ENCODE measurements at regions not wholly inside any gene's neighbourhood (a gene's known extent, or its start where the extent isn't known, plus 50 kb on each side); places are given as distances from the start of the nearest gene placed in this dataset.

DNA sequence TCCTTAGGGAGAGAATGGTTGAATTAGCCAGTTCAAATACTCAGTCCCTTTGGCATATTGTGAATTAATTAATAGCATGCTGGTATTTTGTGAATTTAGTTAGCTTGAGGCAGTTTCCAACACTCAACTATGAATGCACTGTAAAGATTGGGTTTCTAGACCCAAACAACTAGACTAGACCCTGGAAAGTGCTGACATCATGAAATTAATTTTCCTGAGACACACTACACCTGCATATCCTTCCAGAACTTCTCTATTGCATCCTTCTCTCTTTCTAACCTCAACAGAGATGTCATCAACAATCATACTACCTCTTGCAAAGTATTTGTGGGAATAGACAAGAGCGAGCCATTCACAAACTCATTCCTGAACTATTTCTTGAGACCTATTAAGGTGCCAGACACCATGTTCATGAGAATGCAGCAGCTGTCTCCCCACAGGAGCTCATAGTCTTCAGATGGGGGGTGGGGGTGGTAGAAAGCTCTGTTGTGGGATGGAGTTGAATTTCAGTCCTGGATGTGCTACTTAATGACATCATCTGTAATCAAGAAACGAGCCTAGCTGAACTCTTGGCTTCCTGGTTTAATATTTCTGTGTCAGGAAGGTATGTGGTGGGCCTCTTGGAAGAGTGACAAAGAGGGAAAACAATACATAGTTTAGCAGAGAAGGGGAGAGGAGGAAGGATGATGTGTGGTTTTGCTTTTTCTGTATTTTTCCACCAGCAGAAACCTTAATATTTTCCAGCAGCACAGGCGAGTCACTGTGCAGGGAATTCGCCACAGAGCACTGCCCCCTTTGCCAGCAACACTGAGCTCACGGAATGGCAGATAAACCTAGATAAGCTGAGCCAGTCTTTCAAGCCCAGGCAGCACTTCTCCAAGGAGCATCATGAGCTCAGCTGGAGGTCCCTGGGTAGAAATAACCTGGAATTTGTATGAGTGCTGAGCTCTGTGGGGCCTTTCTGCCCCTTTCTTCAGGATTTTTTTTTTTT lies 53.1 kb upstream of the CYSLTR2 start:
- H3K23ac ChIP-seq (ENCODE audit: low read depth, low read length, poor library complexity), result no peak overlapping the region
- H2BK12ac ChIP-seq (ENCODE audit: low read length), result no peak overlapping the region
- H3K27me3 ChIP-seq (ENCODE audit: control insufficient read depth in 3 of 3, insufficient read depth in 3 of 3, low read depth in 1 of 3, low read length in 3 of 3), result no peaks in the 10 kb centered on the region
- no peak overlapping the region for H3K4me3 ChIP-seq (ENCODE audit: low read length in 2 of 2)
- H2AFZ ChIP-seq (ENCODE audit: low read length), result no peak overlapping the region
- H4K8ac ChIP-seq (ENCODE audit: low read depth, low read length), result no peak overlapping the region
- peaks cover 0 to 4% of the 10 kb centered on the region in 2 donors for H3K4me1 ChIP-seq (ENCODE audit: control insufficient read depth in 2 of 2, insufficient read depth in 1 of 2, low read depth in 1 of 2, low read length in 2 of 2)
- no peak overlapping the region for H3K27ac ChIP-seq (replicated peaks; ENCODE audit: low read length)
- H3K79me1 ChIP-seq (ENCODE audit: low read depth, low read length), result no peaks in the 10 kb centered on the region
- H3K9me3 ChIP-seq (replicated peaks in 1 of 2; ENCODE audit: control insufficient read depth in 2 of 2, insufficient read depth in 1 of 2, low read depth in 1 of 2, low read length in 2 of 2), result peaks cover 0 to 5% of the 10 kb centered on the region in 2 donors
- H3K14ac ChIP-seq (ENCODE audit: low read length), result no peak overlapping the region
- no peak overlapping the region for H2BK120ac ChIP-seq (ENCODE audit: low read depth, low read length)
- no CpG with 5 or more reads among the region's 5 CpGs for WGBS, 2 donors (ENCODE audit: extremely low coverage in 2 of 2, insufficient read length in 2 of 2, insufficient replicate concordance in 1 of 2)
- no peak overlapping the region for H2AK5ac ChIP-seq (ENCODE audit: low read depth, low read length)
- no peak overlapping the region for H2BK5ac ChIP-seq (ENCODE audit: low read length)
- H2BK15ac ChIP-seq (ENCODE audit: low read length), result no peak overlapping the region
- no peak overlapping the region for H3K4me2 ChIP-seq (ENCODE audit: insufficient read depth, low read length, poor library complexity, severe bottlenecking)
- no peak for DNase-seq (ENCODE audit: low spot score)
- no peak overlapping the region for H3K9ac ChIP-seq (ENCODE audit: low read depth, low read length, poor library complexity)
- H3K36me3 ChIP-seq (replicated peaks in 1 of 2; ENCODE audit: control insufficient read depth in 2 of 2, insufficient read depth in 2 of 2, low read length in 2 of 2), result no peaks in the 10 kb centered on the region
- no peak overlapping the region for H3K18ac ChIP-seq (ENCODE audit: low read length)
- no peak overlapping the region for H4K91ac ChIP-seq (ENCODE audit: low read depth, low read length, poor library complexity)
- no peak overlapping the region for H3K4ac ChIP-seq (ENCODE audit: low read length)

DNA sequence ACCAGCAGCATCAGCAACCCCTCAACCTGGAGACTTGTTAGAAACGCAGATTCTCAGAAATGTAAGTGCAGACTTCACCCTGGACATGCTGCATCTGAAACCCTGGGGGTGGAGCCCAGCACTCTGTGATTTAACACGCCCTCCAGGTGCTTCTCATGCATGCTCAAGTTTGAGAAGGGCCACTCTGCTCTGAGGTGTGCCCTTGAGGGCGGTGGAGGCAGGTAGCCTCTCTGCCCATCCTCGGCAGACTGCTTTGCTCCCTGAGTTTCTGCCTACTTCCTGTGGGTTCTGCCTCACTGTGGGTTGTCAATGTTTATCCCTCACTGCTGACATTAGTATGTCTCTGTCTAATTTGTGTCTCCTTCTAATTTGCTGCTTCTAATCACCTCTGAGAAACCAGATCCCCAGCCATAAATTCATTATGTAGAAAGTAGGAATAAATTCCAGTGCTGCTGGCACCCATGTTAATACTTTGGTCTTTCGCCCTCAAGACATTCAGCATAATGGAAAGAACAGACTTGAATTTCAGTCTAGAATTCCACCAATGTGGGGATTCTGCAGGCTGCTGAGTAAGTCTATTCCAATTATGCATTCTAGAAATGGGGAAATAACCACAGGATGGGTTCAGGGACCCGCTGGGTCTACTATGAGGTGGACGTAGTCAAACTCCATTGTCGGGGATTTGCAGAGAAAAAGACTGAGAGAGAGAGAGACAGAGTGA lies 51.3 kb upstream of the CYSLTR2 start:
- H3K9ac ChIP-seq (ENCODE audit: low read depth, low read length, poor library complexity), result no peak overlapping the region
- no peak overlapping the region for H3K23ac ChIP-seq (ENCODE audit: low read depth, low read length, poor library complexity)
- H3K36me3 ChIP-seq (replicated peaks in 1 of 2; ENCODE audit: control insufficient read depth in 2 of 2, insufficient read depth in 2 of 2, low read length in 2 of 2), result no peaks in the 10 kb centered on the region
- H4K8ac ChIP-seq (ENCODE audit: low read depth, low read length), result no peak overlapping the region
- H3K14ac ChIP-seq (ENCODE audit: low read length), result no peak overlapping the region
- peaks cover 0 to 5% of the 10 kb centered on the region in 2 donors for H3K9me3 ChIP-seq (replicated peaks in 1 of 2; ENCODE audit: control insufficient read depth in 2 of 2, insufficient read depth in 1 of 2, low read depth in 1 of 2, low read length in 2 of 2)
- no peak for DNase-seq (ENCODE audit: low spot score)
- H3K27ac ChIP-seq (replicated peaks; ENCODE audit: low read length), result no peak overlapping the region
- no peak overlapping the region for H2AK5ac ChIP-seq (ENCODE audit: low read depth, low read length)
- no CpG with 5 or more reads among the region's 8 CpGs for WGBS, 2 donors (ENCODE audit: extremely low coverage in 2 of 2, insufficient read length in 2 of 2, insufficient replicate concordance in 1 of 2)
- H3K18ac ChIP-seq (ENCODE audit: low read length), result no peak overlapping the region
- no peak overlapping the region for H2BK120ac ChIP-seq (ENCODE audit: low read depth, low read length)
- no peak overlapping the region for H3K4ac ChIP-seq (ENCODE audit: low read length)
- H3K4me2 ChIP-seq (ENCODE audit: insufficient read depth, low read length, poor library complexity, severe bottlenecking), result no peak overlapping the region
- H2AFZ ChIP-seq (ENCODE audit: low read length), result no peak overlapping the region
- H2BK15ac ChIP-seq (ENCODE audit: low read length), result no peak overlapping the region
- H3K27me3 ChIP-seq (ENCODE audit: control insufficient read depth in 3 of 3, insufficient read depth in 3 of 3, low read depth in 1 of 3, low read length in 3 of 3), result no peaks in the 10 kb centered on the region
- no peak overlapping the region for H2BK12ac ChIP-seq (ENCODE audit: low read length)
- H3K79me1 ChIP-seq (ENCODE audit: low read depth, low read length), result no peaks in the 10 kb centered on the region
- no peak overlapping the region for H3K4me3 ChIP-seq (ENCODE audit: low read length in 2 of 2)
- H3K4me1 ChIP-seq (ENCODE audit: control insufficient read depth in 2 of 2, insufficient read depth in 1 of 2, low read depth in 1 of 2, low read length in 2 of 2), result peaks cover 0 to 4% of the 10 kb centered on the region in 2 donors
- no peak overlapping the region for H4K91ac ChIP-seq (ENCODE audit: low read depth, low read length, poor library complexity)
- H2BK5ac ChIP-seq (ENCODE audit: low read length), result no peak overlapping the region

GRCh38 chr13:48603375-48603774 lies 50.4 kb upstream of the CYSLTR2 start:
- no CpG with 5 or more reads among the region's 2 CpGs for WGBS, 2 donors (ENCODE audit: extremely low coverage in 2 of 2, insufficient read length in 2 of 2, insufficient replicate concordance in 1 of 2)

More at GRCh38 chr13:48603375-48603774, 50.4 kb upstream of the CYSLTR2 start:
- H3K27ac ChIP-seq (replicated peaks; ENCODE audit: low read length), result no peak overlapping the region
- H2BK120ac ChIP-seq (ENCODE audit: low read depth, low read length), result no peak overlapping the region
- H3K4ac ChIP-seq (ENCODE audit: low read length), result no peak overlapping the region
- no peaks in the 10 kb centered on the region for H3K36me3 ChIP-seq (replicated peaks in 1 of 2; ENCODE audit: control insufficient read depth in 2 of 2, insufficient read depth in 2 of 2, low read length in 2 of 2)
- no peak overlapping the region for H3K18ac ChIP-seq (ENCODE audit: low read length)
- H2BK12ac ChIP-seq (ENCODE audit: low read length), result no peak overlapping the region
- H4K91ac ChIP-seq (ENCODE audit: low read depth, low read length, poor library complexity), result no peak overlapping the region
- H3K79me1 ChIP-seq (ENCODE audit: low read depth, low read length), result no peaks in the 10 kb centered on the region
- H4K8ac ChIP-seq (ENCODE audit: low read depth, low read length), result no peak overlapping the region
- H3K9me3 ChIP-seq (replicated peaks in 1 of 2; ENCODE audit: control insufficient read depth in 2 of 2, insufficient read depth in 1 of 2, low read depth in 1 of 2, low read length in 2 of 2), result peaks cover 0 to 2% of the 10 kb centered on the region in 2 donors
- no peak overlapping the region for H3K4me3 ChIP-seq (ENCODE audit: low read length in 2 of 2)
- no peak overlapping the region for H3K4me2 ChIP-seq (ENCODE audit: insufficient read depth, low read length, poor library complexity, severe bottlenecking)
- H2AK5ac ChIP-seq (ENCODE audit: low read depth, low read length), result no peak overlapping the region
- H3K23ac ChIP-seq (ENCODE audit: low read depth, low read length, poor library complexity), result no peak overlapping the region
- H3K9ac ChIP-seq (ENCODE audit: low read depth, low read length, poor library complexity), result no peak overlapping the region
- H2BK15ac ChIP-seq (ENCODE audit: low read length), result no peak overlapping the region
- no peak overlapping the region for H2AFZ ChIP-seq (ENCODE audit: low read length)
- H2BK5ac ChIP-seq (ENCODE audit: low read length), result no peak overlapping the region
- H3K14ac ChIP-seq (ENCODE audit: low read length), result no peak overlapping the region
- H3K4me1 ChIP-seq (ENCODE audit: control insufficient read depth in 2 of 2, insufficient read depth in 1 of 2, low read depth in 1 of 2, low read length in 2 of 2), result peaks cover 0 to 4% of the 10 kb centered on the region in 2 donors
- H3K27me3 ChIP-seq (ENCODE audit: control insufficient read depth in 3 of 3, insufficient read depth in 3 of 3, low read depth in 1 of 3, low read length in 3 of 3), result no peaks in the 10 kb centered on the region
- no peak for DNase-seq (ENCODE audit: low spot score)
